ENCODE measurements at regions not wholly inside any gene's neighbourhood (a gene's known extent, or its start where the extent isn't known, plus 50 kb on each side); places are given as distances from the start of the nearest gene placed in this dataset.

- no peak for DNase-seq
- intact Hi-C loops (cut with DNase I): no loop called here
- no peak for ATAC-seq (ENCODE audit: poor library complexity)
Observed at GRCh38 chr21:23789864-23790263, 1817.4 kb downstream of the MRPL39 start.

DNA sequence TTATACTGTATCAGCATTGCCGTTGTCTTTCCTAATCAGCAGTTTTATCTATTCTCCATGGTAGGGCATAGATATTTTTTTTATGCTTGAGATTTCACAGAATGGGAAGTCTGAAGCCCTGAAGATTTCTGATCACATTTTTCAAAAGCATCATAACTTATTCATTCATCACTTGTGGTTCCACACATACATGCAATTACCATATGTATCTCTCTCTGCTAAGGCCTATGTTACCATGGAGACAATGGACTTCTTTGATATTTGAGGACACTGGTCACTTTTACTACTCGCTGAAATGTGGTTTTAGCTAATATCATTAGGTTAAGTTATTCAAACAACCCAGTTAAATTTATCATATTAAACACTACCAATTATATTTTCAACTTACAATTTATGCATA is 1827.0 kb downstream of the MRPL39 start:
- ATAC-seq (ENCODE audit: poor library complexity) (no peak), DNase-seq (no peak)
- intact Hi-C loops (cut with DNase I): no loop called here

DNA sequence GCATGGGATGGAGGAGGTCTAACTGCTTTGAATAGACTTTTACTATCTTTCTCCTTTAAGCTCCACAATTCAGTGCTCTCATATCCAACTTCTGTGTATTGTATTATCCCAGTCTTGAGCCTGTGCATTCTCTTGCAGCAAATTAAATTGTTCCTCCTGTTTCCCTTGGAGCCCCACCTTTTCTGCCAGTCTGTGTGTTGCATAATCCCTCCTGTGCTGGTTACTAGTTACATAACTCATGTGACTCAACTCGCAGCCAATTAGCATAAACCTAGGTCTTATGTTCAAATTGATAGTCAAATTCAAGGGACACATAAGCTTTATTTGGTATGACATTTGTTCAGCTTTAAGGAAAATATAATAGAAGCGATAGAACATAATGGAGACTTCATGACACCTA is 1863.5 kb downstream of the MRPL39 start:
- intact Hi-C loops (cut with DNase I): no loop called here

GRCh38 chr21:23740463-23740862 is 1866.8 kb downstream of the MRPL39 start:
- no peak for ATAC-seq (ENCODE audit: poor library complexity)
- intact Hi-C loops (cut with DNase I): no loop called here
- no peak for DNase-seq

More for the DNA sequence above, 1863.5 kb downstream of the MRPL39 start:
- ATAC-seq (ENCODE audit: poor library complexity) (no peak), DNase-seq (no peak)

GRCh38 chr21:23732776-23733175 is 1874.5 kb downstream of the MRPL39 start:
- ATAC-seq (ENCODE audit: poor library complexity): no peak
- intact Hi-C loops (cut with DNase I): no loop called here
- no peak for DNase-seq

DNA sequence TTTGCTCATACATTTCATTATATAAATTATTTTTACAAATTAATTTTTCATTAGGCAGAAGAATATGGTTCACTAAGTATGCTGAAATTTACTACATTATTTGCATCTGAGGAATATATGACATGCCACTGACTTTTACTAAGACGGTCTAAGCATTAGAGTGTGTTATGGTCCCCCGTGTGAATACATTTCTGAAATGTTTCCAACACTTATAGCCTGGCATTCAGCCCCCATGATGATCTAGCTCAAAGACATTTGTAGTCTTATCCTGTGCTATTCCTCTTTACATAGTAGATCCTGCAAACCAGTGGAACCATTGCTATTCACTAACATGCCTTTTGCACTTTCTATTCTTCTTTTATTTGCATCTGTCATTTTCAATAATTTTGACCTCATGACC is 1878.0 kb downstream of the MRPL39 start:
- no peak for ATAC-seq (ENCODE audit: poor library complexity)
- intact Hi-C loops (cut with DNase I): no loop called here
- no peak for DNase-seq

DNA sequence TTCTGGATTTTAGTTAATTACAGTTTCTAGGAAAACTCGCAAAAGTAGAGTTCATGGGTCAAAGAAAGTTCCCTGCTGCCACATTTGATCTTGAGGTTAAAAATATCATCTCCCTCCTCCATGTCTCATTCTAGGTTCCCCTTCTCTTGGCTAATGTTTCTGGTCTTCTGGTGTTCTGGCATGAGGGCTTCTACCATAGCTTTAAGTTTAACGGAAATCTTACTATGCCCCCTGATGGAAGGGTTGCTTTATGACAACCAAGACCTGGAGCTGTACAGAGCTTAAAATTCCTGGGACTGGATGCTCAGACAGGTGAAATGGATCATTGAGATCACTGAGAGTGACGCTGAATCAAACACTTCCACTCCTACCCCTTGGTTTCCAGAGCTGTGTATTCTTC is 1881.7 kb downstream of the MRPL39 start:
- ATAC-seq (ENCODE audit: poor library complexity) (no peak), DNase-seq (no peak)
- intact Hi-C loops (cut with DNase I): no loop called here

DNA sequence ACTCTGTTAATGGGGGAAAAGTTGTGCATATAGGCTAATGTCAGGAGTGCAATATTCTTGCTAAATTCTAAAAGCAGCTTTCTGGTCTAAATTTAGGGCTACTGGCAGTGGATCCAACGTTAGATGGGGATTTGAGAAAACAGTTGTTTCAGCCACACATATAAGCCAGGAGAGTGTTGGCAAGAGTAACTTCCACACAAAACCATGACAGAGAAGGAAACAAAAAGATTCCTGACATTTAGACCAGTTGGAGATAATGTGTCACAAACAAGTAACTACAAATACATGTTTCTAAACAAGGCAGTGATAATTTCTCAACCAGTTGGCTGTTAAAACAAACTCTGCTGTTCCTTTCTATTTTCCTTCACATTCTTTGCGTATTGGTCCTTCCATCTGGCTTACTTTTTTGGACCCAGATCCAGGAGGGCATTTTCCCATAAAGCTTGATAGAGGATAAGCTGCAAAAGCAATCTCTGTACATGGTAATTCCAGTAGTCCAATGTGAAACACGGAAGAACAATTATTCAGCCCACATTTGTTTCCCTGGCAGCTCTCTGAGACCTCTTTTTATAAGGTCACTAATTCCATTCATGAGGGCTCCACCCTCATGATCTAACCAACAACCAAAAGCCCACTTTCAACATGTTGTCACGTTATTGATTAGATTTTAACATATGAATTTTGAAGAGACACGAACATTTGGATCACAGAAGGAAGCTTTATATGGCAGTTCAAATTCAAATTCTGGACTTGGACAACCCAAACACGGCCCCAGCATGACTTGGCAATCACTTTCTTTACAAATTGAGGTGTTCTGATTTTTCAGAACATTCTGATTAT is 1888.6 kb downstream of the MRPL39 start:
- intact Hi-C loops (cut with DNase I): no loop called here
- no peak for DNase-seq
- no peak for ATAC-seq (ENCODE audit: poor library complexity)

GRCh38 chr21:23712166-23712565 is 1895.1 kb downstream of the MRPL39 start:
- intact Hi-C loops (cut with DNase I): no loop called here
- ATAC-seq (ENCODE audit: poor library complexity): no peak
- DNase-seq: no peak

DNA sequence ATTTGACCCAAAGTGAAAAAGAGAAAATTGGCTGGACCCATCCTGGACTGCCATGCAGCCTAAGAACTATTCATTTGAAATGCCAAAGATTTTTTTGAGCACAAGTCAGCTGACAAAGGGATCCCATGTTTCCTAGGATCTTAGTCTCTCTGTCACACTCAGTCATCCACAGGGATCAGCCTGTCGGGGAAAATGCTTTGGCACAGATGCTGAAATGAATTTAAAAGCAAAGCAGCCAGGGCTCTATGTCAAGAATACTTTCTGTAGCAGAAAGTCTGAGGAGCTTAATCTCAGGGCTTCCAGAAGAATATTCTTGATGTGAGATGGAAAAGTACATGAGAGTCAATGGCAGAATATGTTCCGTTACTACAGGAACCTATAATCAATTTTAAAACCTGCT is 1900.8 kb downstream of the MRPL39 start:
- DNase-seq (no peak), ATAC-seq (ENCODE audit: poor library complexity) (no peak)

DNA sequence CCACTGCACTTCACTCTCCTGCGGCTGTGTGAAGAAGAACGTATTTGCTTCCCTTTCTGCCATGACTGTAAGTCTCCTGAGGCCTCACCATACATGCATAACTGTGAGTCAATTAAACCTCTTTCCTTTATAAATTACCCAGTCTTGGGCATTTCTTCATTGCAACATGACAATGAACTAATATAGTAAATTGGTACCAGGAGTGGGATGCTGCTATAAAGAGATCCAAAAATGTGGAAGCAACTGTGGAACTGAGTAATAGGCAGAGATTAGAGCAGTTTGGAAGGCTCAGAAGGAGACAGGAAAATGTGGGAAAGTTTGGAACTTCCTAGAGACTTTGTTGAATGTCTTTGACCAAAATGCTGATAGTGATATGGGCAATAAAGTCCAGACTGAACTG is 1907.9 kb downstream of the MRPL39 start:
- intact Hi-C loops (cut with DNase I): no loop called here
- ATAC-seq (ENCODE audit: poor library complexity) (no peak), DNase-seq (no peak)

More for the DNA sequence above, 1900.8 kb downstream of the MRPL39 start:
- intact Hi-C loops (cut with DNase I): no loop called here

- ATAC-seq (ENCODE audit: poor library complexity) (no peak), DNase-seq (no peak)
- intact Hi-C loops (cut with DNase I): no loop called here
Observed at GRCh38 chr21:23698619-23699018, 1908.7 kb downstream of the MRPL39 start.

GRCh38 chr21:23695443-23695842 is 1911.8 kb downstream of the MRPL39 start:
- no peak for DNase-seq
- intact Hi-C loops (cut with DNase I): no loop called here
- ATAC-seq (ENCODE audit: poor library complexity): no peak

DNA sequence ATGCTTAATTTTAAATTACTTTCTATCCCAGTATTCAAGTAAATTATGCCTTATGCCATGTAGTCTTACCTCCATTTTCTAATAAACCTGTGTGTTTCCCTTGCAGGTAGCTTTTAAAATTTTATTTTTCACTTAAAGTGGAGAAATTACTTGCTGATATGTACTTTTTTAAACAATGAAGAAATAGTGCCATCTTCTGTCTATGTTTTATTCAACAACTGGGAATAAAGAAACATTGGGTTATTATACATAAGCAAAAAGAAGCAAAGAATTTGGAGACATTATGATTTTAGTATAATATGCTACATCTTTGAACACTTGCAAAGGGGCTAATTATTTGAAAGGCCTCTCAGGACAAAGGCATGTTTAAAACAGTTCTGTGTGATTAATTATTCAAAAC is 1912.9 kb downstream of the MRPL39 start:
- no peak for ATAC-seq (ENCODE audit: poor library complexity)
- intact Hi-C loops (cut with DNase I): no loop called here
- DNase-seq: no peak

- intact Hi-C loops (cut with DNase I): no loop called here
- no peak for DNase-seq
- ATAC-seq (ENCODE audit: poor library complexity): no peak
Observed at GRCh38 chr21:23690316-23690715, 1917.0 kb downstream of the MRPL39 start.

- intact Hi-C loops (cut with DNase I): no loop called here
- no peak for ATAC-seq (ENCODE audit: poor library complexity)
- no peak for DNase-seq
Observed at GRCh38 chr21:23686737-23687523, 1920.4 kb downstream of the MRPL39 start.

DNA sequence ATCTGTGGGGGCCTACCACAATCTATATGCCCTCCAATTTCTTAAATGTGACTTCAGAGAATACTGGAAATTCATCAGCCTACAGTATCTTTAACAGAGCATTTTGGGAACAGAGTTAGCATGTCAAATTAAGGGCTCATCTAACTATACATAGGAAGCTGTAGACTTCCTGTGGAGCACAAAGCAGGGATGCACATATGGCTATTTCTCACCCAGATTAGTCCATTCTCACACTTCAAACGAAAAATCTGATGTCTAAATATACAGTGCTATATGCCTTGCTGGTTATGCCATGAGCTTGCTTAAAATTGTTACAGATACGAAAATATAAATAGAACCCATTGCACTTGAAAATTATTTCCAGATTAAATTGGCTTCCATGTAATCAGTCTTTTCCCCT is 1922.8 kb downstream of the MRPL39 start:
- ATAC-seq (ENCODE audit: poor library complexity) (no peak), DNase-seq (no peak)
- intact Hi-C loops (cut with DNase I): no loop called here

DNA sequence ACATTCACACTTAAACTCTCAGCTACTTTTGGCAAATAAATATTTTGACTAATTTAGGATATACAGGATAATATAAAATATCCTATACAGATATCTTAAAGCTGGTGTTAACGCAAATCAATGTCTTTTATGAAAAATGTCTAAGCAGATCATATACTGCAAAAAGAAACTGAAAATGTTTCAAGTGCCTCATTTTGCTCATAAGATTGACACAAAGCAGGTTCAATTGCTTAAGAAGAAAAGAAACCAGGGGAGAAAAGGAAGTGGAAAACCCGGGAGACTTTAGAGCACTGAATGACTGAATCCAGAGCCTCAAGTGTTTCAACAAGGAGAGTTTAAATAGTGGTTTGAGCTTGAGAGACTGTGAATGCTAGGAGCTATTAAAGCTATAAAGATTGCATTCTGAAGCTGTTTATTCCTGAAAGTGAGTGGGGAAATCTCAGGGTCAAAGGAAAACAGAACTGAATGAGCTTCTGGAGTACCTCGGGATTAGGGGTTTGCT is 1943.0 kb downstream of the MRPL39 start:
- DNase-seq (no peak), ATAC-seq (ENCODE audit: poor library complexity) (no peak)
- intact Hi-C loops (cut with DNase I): no loop called here

DNA sequence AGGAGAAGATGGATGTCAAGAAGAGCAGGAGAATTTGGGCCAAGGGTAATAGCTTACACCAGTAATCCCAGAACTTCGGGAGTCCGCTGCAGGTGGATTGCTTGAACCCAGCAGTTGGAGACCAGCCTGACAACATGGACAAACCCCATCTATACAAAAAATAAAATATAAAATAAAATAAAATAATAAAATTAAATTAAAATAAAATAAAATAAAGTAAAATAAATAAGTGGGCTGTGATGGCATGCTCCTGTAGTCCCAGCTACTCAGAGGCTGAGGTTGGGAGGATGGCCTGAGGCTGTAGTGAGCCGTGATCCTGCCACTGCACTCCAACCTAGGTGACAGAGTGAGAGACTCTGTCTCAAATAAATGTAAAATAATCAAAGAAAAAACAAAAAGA is 1946.7 kb downstream of the MRPL39 start:
- intact Hi-C loops (cut with DNase I): no loop called here
- ATAC-seq (ENCODE audit: poor library complexity) (no peak), DNase-seq (no peak)

DNA sequence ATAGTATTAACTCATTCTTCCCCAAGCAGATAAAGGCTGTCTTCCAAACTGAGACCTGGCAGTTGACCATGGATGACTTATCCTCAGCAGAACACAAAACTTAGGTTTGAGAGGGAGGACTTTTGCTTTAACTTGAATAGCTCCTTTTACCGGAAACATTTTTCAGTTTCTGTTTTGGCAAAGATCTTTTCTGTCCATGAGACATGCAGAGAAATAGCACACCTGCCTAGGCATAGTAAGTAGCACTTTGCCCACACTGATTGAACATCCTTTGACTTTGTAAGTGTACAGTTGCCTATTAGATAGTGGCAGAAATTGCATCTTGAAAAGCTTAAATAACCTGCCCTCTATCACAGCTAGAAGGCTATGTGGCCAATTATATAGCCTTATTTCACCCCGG is 1962.5 kb downstream of the MRPL39 start:
- DNase-seq: no peak

More for the DNA sequence above, 1962.5 kb downstream of the MRPL39 start:
- intact Hi-C loops (cut with DNase I): no loop called here
- no peak for ATAC-seq (ENCODE audit: poor library complexity)
